OCI-LY1 (cell line): ENCODE measurements at regions not wholly inside any gene's neighbourhood (a gene's known extent, or its start where the extent isn't known, plus 50 kb on each side); places are given as distances from the start of the nearest gene placed in this dataset.

Source experiments
- H2AFZ ChIP-seq: fragments of 200-600 bp; sonication (generic), shearing (Covaris generic); 2 replicates; pipeline ENCODE4 v1.6.0; 2014; ENCODE audit warnings: antibody characterized with exemption, mild to moderate bottlenecking, low read length
- H3F3A ChIP-seq: fragments of 200-600 bp; sonication (generic), shearing (Covaris generic); 2 replicates; pipeline ENCODE4 v1.6.0; 2014; ENCODE audit warnings: mild to moderate bottlenecking, antibody characterized with exemption, low read length, moderate library complexity; ENCODE audit not compliant: insufficient read depth
- H3K27ac ChIP-seq: fragments of 200-600 bp; sonication (generic); 2 replicates; pipeline ENCODE4 v1.5.1; 2014; ENCODE audit warnings: low read length, mixed run types, mild to moderate bottlenecking, low read depth; ENCODE audit not compliant: poor library complexity, severe bottlenecking
- H3K27me3 ChIP-seq: fragments of 200-600 bp; sonication (generic); 2 replicates; pipeline ENCODE4 v1.6.0; 2014; ENCODE audit warnings: antibody characterized with exemption, mild to moderate bottlenecking, low read length, moderate library complexity; ENCODE audit not compliant: insufficient read depth
- H3K36me3 ChIP-seq: fragments of 200-600 bp; sonication (generic); 2 replicates; pipeline ENCODE4 v1.6.1; 2014; ENCODE audit warnings: mild to moderate bottlenecking, antibody characterized with exemption, low read length, moderate library complexity, mixed read lengths; ENCODE audit not compliant: insufficient read depth
- H3K4me1 ChIP-seq: fragments of 200-600 bp; sonication (generic); 2 replicates; pipeline ENCODE4 v1.5.1; 2014; ENCODE audit warnings: mild to moderate bottlenecking, low read length, moderate library complexity; ENCODE audit not compliant: insufficient read depth, severe bottlenecking
- H3K4me2 ChIP-seq: fragments of 200-600 bp; sonication (generic), shearing (Covaris generic); 2 replicates; pipeline ENCODE4 v1.6.1; 2014; ENCODE audit warnings: low read length
- H3K4me3 ChIP-seq: fragments of 200-600 bp; sonication (generic); 2 replicates; pipeline ENCODE4 v1.5.1; 2014; ENCODE audit warnings: low read length, low read depth, mild to moderate bottlenecking, mixed read lengths; ENCODE audit not compliant: poor library complexity, severe bottlenecking
- H3K79me2 ChIP-seq: fragments of 200-600 bp; shearing (Covaris generic); 2 replicates; pipeline ENCODE4 v1.6.1; 2016; ENCODE audit warnings: mixed run types, low read length, mixed read lengths; ENCODE audit not compliant: insufficient read depth
- H3K9ac ChIP-seq: fragments of 200-600 bp; sonication (generic), shearing (Covaris generic); 2 replicates; pipeline ENCODE4 v1.6.1; 2014; ENCODE audit warnings: mild to moderate bottlenecking, low read length, mixed read lengths
- H3K9me2 ChIP-seq: fragments of 200-600 bp; sonication (generic), shearing (Covaris generic); 2 replicates; pipeline ENCODE4 v1.6.1; 2014; ENCODE audit warnings: low read depth, mild to moderate bottlenecking, low read length, mixed read lengths
- H3K9me3 ChIP-seq: fragments of 200-600 bp; shearing (Covaris generic); 2 replicates; pipeline ENCODE4 v1.6.1; 2014; ENCODE audit warnings: low read length, mixed read lengths
- H4K20me1 ChIP-seq: fragments of 200-600 bp; sonication (generic), shearing (Covaris generic); 2 replicates; pipeline ENCODE4 v1.6.0; 2016; ENCODE audit warnings: mild to moderate bottlenecking, low read length; ENCODE audit not compliant: insufficient read depth
- CTCF ChIP-seq: fragments of 200-600 bp; sonication (generic), shearing (Covaris generic); IDR thresholded peaks from 2 replicates; pipeline ENCODE4 v1.5.1; 2017; ENCODE audit warnings: mild to moderate bottlenecking, antibody characterized with exemption, low read length, moderate library complexity, mixed read lengths
- EZH2 ChIP-seq: fragments of 200-600 bp; sonication (generic), shearing (Covaris generic); IDR thresholded peaks from 2 replicates; pipeline ENCODE4 v1.8.0; 2017; ENCODE audit warnings: borderline replicate concordance, mixed run types, mild to moderate bottlenecking, antibody characterized with exemption, low read length, moderate library complexity, mixed read lengths

GRCh38 chr3:27878014-27878383, 155.9 kb upstream of the EOMES start:
- no peaks in the 10 kb centered on the region for H3K36me3 ChIP-seq
- H3K4me2 ChIP-seq = no peak overlapping the region
- no peaks in the 10 kb centered on the region for H3K79me2 ChIP-seq
- H3F3A ChIP-seq = no peaks in the 10 kb centered on the region
- TF ChIP-seq EZH2 = no peak
- TF ChIP-seq CTCF = no peak
- no peak overlapping the region for H2AFZ ChIP-seq
- H3K27me3 ChIP-seq = no peaks in the 10 kb centered on the region
- H3K4me3 ChIP-seq = no peak overlapping the region
- no peak overlapping the region for H3K27ac ChIP-seq
- no peaks in the 10 kb centered on the region for H4K20me1 ChIP-seq
- H3K9ac ChIP-seq = no peak overlapping the region
- H3K4me1 ChIP-seq = no peaks in the 10 kb centered on the region
- H3K9me2 ChIP-seq = no peaks in the 10 kb centered on the region
- no peaks in the 10 kb centered on the region for H3K9me3 ChIP-seq

- TF ChIP-seq CTCF (no peak), EZH2 (no peak)
- H3K27me3 ChIP-seq = no peaks in the 10 kb centered on the region
- H3K4me3 ChIP-seq = no peak overlapping the region
- H3F3A ChIP-seq = no peaks in the 10 kb centered on the region
- H3K4me2 ChIP-seq = no peak overlapping the region
- H2AFZ ChIP-seq = no peak overlapping the region
- no peaks in the 10 kb centered on the region for H3K9me2 ChIP-seq
- no peaks in the 10 kb centered on the region for H3K79me2 ChIP-seq
- no peaks in the 10 kb centered on the region for H3K4me1 ChIP-seq
- no peaks in the 10 kb centered on the region for H3K9me3 ChIP-seq
- no peaks in the 10 kb centered on the region for H4K20me1 ChIP-seq
- no peaks in the 10 kb centered on the region for H3K36me3 ChIP-seq
- no peak overlapping the region for H3K9ac ChIP-seq
- no peak overlapping the region for H3K27ac ChIP-seq
These were observed 159.1 kb upstream of the EOMES start for GRCh38 chr3:27880969-27881892.

- H4K20me1 ChIP-seq = no peaks in the 10 kb centered on the region
- H3K4me2 ChIP-seq = no peak overlapping the region
- H3K9ac ChIP-seq = no peak overlapping the region
- H3K9me3 ChIP-seq = no peaks in the 10 kb centered on the region
- no peaks in the 10 kb centered on the region for H3K79me2 ChIP-seq
- no peak overlapping the region for H3K27ac ChIP-seq
- H3K36me3 ChIP-seq = no peaks in the 10 kb centered on the region
- no peaks in the 10 kb centered on the region for H3K4me1 ChIP-seq
- no peak overlapping the region for H3K4me3 ChIP-seq
- H3F3A ChIP-seq = no peaks in the 10 kb centered on the region
- no peak for TF ChIP-seq EZH2
- no peak for TF ChIP-seq CTCF
- no peak overlapping the region for H2AFZ ChIP-seq
- no peaks in the 10 kb centered on the region for H3K27me3 ChIP-seq
- H3K9me2 ChIP-seq = no peaks in the 10 kb centered on the region
These were observed 161.1 kb upstream of the EOMES start for GRCh38 chr3:27883266-27883665.
